GM08714 (cell line): ENCODE measurements at regions not wholly inside any gene's neighbourhood (a gene's known extent, or its start where the extent isn't known, plus 50 kb on each side); places are given as distances from the start of the nearest gene placed in this dataset.
"Not testable (repeated sequence)": the region's sequence is repeated elsewhere in the genome, so short reads cannot be mapped to it uniquely, and the experiment has no call there.

ENCODE experiments used
- H3K4me3 ChIP-seq: fragments of 200-500 bp; sonication (Bioruptor generic); 2 replicates; pipeline ENCODE4 v1.5.1; 2014; ENCODE audit warnings: mild to moderate bottlenecking, low read length, inconsistent platforms
- ZNF274 ChIP-seq: IDR thresholded peaks from 2 replicates; pipeline ENCODE4 v1.6.1; 2012; ENCODE audit warnings: mild to moderate bottlenecking, low read depth, low read length

DNA sequence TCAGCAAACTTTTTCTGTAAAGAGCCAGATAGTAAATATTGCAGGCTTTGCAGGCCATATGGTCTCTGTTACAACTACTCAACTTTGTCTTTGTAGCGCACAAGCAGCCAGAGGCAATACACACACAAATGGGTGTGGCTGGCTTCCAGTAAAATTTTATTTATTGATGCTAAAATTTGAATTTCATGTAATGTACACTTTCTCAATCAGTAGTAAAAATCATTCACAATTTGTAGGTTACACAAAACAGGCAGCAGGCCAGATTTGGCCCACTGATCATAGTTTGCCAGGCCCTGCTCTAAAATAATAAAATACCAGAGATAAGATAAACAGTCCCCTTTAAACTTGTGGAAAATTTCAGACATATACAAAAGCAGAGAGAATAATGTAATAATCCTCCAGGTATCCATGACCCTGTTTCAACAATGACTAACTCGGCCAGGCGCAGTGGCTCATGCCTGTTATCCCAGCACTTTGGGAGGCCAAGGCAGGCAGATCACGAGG lies 330.3 kb downstream of the SHQ1 start:
- H3K4me3 ChIP-seq, result no peak overlapping the region
- no peak for TF ChIP-seq ZNF274

DNA sequence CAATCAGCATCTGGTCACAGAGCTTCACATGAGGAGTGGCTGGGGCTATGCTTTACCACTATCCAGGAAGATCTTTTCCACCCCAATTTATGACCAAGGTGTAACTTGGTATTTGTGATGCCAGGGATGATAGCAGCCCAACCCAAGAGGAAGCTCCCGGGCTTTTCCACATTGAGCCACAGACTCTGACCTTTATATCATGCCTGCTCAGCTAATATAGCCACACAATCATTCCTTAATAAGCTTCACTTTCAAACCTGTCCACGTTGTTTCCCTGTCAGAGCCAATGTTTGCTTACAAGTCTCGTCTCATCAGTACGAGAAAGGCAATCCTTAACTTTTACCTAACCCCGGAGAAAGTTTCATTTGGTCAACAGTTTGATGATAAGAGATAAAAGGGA lies 330.9 kb downstream of the SHQ1 start:
- TF ChIP-seq ZNF274, result no peak
- no peak overlapping the region for H3K4me3 ChIP-seq

DNA sequence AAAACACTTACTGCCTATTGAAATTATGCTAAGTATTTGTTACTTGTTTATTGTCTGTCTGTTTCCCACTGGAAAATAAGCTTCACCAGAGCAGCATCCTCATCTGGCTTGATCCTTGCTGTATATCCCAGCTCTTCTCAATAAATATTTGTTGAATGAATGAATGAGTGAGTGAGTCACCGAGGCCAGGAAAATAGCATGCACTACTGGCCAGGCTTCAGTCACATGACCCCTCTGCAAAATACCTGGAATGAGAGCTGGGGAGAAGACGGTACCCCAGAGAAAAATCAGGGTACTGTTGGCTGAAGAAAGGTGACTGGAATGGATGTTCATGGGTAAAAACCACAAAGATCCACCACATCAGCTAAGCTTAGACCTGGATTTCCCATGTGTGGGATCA lies 331.9 kb downstream of the SHQ1 start:
- TF ChIP-seq ZNF274, result no peak
- H3K4me3 ChIP-seq, result no peak overlapping the region

DNA sequence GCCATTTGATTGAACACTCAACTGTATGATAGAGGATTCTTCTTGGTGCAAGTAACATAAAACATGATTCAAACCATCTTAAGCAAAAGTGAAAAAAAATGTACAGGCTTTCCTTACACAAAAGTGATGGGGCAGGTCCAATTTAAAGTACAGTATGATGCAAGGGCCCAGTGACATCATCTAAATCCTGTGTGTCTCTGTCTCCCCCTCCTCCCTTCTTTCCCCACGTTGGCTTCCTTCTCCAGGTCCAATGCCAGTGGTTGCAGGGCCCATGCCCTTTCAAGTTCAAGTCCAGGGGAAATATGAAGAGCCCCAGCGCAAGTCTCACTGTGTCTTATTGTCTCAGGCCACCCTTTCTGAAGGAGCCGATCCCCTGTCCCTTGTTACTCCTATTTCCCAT lies 332.3 kb downstream of the SHQ1 start:
- no peak overlapping the region for H3K4me3 ChIP-seq
- no peak for TF ChIP-seq ZNF274

DNA sequence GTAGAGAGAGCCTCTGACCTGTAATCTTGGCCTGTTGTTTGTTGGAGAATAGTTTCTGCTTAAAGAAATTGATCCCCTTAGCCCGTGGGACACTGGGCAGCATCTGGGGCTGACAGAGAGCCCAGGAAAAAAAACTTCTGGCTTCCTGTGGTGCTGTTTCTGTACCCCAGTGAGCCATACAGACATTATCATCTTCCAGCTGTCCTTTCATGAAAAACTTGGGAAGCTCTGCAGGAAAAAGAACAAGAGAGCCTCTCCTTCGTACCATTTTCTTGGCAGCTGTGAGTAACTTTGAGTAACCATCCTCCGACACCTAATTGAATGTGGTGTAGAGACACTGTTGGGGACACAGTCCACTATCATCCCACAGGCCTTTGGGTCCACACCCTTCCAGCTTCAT lies 333.0 kb downstream of the SHQ1 start:
- no peak for TF ChIP-seq ZNF274
- no peak overlapping the region for H3K4me3 ChIP-seq

DNA sequence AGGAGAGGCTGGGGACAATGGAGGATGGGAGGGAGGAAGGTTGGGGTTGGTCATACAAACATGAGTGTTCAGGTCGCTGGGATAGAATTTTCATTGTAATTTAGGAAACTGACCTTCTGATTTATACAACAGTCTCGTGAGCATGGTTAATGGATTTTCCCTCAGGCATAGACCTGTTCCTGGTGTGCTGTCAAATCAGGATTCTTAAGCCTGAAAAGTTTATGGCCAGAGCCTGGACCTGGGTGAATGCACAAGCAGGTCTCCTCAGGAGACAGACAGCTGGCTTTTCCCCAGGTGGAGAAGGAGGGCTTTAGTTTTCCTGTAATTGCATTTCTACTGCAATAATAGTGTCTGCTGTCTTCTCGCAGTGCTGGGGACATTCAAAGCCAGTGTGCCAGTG lies 338.0 kb downstream of the SHQ1 start:
- H3K4me3 ChIP-seq, result no peak overlapping the region
- TF ChIP-seq ZNF274, result no peak

DNA sequence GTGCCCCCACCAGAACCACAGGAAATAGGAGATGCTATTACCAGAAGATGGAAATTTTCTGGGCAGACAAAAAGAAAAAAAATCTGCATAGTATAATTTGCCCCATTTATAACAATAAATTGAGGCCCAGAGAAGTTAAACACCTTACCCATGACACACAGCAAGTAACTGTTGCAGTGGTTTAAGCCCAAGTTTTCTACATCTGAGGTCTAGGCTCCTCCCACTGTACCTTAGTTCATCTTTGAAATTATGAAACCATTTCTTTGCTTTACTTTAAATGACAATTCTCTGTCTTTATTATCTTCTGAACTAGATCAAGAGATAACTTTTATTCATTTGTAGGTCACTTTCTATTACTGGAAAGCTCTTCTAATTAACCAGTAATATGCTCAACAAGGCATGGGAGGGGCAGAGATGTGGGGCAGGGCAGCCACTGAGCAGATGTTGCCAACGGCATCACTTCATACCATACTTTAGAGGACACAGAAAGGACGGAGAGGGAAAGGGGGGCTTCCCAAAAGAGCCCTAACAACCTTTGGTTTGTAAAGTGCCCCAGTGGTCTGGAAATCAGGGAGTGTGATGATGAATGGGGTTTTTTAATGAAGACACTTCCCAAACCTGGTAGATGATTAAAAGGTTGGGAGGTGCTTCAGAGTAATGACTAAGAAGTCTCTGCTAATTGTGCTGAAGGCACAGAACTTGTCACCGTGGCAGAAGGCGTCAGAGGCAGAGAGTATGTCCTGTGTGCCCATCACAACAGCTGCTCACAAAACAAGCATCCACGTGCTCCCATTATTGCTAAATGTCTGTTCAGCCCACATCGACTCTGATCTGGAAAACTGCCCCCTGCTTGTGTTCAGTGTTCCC lies 342.5 kb downstream of the SHQ1 start:
- TF ChIP-seq ZNF274, result no peak
- H3K4me3 ChIP-seq, result no peak overlapping the region

DNA sequence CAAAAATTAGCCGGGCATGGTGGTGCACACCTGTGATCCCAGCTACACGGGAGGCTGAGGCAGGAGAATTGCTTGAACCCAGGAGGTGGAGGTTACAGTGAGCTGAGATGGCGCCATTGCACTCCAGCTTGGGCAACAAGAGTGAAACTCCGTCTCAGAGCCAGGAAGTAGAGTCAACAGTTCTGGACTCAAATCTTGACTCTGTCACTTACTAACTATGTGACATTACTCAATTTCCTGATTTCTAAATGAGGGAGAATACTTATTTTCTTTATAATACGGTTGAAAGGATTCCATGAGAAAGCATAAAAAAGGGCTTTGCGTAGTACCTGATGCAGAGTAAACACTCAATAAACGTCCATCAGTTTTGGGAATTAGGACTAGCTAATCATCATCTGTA lies 350.7 kb downstream of the SHQ1 start:
- not testable (repeated sequence) for H3K4me3 ChIP-seq

DNA sequence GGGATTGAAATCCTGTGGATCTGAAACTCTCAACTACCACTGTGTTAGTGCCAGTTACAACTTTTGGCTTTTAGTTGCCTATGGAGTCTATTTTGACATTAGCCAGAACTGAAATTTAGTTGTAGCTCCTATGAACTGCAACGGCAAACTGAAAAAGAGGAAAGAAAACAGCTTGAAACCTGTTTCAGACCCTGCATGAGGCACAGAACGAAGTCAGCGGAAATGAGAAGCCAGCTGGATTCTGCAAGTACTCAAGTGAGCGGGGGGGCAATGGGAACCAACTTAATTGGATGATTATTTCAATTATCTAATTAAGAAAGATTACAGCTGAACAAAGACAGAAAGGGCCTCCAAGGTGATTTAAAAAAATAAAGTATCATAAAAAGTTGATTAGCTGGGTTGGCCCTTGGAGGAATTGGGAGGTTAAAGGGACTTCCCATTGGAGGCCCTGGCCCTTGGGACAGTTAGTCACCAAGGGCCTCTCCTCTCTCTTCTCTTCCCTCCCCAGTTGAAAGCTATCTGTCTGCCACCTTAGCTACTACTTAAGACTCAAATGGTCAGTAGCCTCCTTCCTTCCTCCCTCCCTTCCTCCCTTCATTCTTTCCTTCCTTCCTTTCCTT lies 352.1 kb downstream of the SHQ1 start:
- TF ChIP-seq ZNF274, result no peak
- no peak overlapping the region for H3K4me3 ChIP-seq

DNA sequence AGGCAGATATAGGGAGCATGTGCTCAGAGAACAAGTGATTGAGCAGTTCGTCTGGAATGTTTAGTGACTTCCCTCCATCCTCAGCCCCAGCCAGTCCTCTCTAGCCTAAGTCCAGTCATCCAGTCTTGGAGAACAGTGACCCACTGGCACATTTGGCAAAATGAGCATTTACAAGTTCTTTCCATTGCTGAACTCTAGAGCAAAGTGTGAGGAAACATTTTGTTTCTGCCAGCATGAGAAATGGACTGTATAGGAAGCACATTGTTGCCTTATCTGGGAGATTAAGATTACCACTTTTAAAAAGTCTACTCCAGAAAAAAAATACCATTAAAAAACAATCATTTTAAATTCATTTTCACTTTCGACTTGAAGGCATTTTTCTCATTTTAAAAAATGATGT lies 353.6 kb downstream of the SHQ1 start:
- H3K4me3 ChIP-seq, result no peak overlapping the region
- no peak for TF ChIP-seq ZNF274

DNA sequence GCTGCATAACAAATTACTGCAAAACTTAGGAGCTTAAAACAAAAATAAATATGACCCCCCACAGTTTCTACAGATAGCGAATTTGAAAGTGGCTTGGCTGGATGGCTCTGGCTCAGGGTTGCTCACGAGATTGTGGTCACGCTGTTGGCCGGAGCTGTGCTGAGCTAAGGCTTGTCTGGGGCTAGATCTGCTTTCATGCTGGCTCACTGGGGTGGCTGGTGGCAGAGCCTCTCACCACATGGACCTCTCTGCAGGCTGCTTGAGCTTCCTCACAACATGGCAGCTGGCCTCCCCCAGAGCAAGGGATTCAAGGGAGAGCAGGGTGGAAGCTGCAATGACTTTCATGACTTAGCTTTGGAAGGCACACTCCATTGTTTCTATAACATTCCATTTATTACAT lies 354.1 kb downstream of the SHQ1 start:
- no peak overlapping the region for H3K4me3 ChIP-seq
- TF ChIP-seq ZNF274, result no peak

DNA sequence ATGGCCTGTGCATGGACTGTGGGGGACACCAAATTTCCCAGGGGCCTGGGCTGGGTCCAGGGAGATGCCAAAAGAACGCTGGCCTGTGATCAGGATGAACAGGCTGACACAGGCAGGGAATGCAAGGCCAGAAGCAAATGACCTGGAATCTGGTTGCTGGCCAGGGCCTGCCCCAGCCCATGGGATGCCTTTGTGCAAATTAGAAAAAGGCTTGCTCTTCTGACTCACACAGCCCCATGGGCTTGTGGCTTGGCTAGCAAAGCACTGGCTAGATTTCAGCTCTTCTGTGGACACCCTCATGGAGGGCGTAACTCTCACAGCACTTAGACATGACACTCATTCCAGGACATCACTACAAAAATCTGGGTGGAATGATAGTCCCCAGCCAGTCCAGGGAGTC lies 356.0 kb downstream of the SHQ1 start:
- no peak for TF ChIP-seq ZNF274

DNA sequence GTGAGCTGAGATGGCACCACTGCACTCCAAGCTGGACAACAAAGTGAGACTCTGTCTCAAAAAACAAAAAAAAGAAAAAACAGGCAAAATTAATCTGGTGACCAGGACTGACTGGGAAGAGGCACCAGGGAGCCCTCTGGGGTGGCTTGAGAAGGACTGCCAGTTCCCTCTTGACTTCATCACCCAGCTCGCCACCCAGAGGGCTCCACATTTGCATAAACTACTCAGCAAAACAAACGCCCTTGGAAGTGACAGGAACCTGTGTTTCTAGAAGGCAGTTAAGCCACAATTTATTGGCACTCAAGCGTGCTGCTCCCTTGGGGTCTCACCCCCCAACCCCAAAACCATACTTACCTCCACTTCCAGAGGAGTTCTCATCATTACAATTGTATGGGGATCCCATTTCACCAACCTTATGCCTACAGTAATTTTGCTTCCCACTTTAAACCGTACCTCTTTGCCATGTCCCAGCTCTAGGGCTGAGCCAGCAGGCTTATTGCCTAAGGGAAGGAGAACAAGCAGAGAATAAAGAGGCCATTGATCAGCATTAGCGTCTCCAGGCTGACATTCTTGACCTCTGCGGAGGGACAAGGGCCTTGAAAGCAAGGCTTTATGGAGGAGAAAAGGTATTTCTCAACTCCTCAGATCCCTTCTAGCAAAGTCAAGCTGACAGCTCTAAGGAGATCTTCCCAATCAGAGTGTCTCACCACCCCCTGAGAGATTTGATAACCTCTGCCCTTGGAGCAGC lies 357.4 kb downstream of the SHQ1 start:
- no peak for TF ChIP-seq ZNF274
- H3K4me3 ChIP-seq, result no peak overlapping the region

More for the DNA sequence above, 356.0 kb downstream of the SHQ1 start:
- H3K4me3 ChIP-seq, result no peak overlapping the region

DNA sequence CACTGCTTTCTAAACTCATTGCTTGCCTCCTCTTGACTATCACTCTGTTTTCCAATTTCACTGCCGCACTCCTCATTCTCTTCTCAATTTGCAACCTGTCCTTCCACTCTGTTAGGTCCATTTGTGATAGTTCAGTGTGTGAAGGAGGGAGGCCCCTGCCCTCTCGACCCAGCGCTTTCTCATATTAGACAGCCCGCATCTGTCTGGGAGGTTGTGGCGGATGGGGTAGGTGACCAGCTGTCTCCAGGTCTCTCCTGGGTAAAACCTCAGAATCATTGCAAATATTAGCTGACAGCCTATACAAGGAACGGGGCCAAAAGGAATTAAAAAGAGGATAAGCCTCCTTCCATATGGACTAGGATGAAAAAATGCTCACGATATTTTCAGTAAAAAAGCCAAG lies 358.3 kb downstream of the SHQ1 start:
- H3K4me3 ChIP-seq, result no peak overlapping the region
- TF ChIP-seq ZNF274, result no peak

DNA sequence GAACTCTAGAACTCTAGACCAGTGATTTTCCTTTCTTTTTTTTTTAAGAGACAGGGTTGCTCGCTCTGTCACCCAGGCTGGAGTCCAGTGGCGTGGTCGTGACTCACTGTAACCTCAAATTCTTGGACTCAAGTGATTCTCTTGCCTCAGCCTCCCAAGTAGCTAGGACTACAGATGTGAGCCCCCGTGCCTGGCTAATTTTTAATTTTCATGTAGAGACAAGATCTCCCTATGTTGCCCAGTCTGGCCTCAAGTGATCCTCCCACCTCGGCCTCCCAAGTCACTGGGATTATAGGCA lies 359.6 kb downstream of the SHQ1 start:
- no peak for TF ChIP-seq ZNF274
- no peak overlapping the region for H3K4me3 ChIP-seq
